ENCODE measurements at regions not wholly inside any gene's neighbourhood (a gene's known extent, or its start where the extent isn't known, plus 50 kb on each side); places are given as distances from the start of the nearest gene placed in this dataset.
"Not testable (repeated sequence)": the region's sequence is repeated elsewhere in the genome, so short reads cannot be mapped to it uniquely, and the experiment has no call there.

DNA sequence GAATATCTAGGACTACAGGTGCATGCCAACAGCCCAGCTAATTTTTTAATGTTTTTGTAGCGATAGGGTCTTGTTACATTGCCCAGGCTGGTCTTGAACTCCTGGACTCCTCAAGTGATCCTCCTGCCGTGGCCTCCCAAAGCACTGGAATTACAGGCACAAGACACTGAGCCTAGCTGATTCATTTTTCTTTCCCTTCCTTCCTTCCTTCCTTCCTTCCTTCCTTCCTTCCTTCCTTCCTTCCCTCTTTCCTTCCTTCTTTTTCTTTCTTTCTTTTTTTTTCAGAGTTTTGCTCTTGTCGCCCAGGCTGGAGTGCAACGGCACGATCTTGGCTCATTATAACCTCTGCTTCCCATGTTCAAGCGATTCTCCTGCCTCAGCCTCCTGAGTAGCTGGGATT lies 110.9 kb downstream of the OLIG3 start:
- not testable (repeated sequence) for TF ChIP-seq CTCF (IDR thresholded peaks at IDR 0.05); POLR2AphosphoS5 (IDR thresholded peaks at IDR 0.05); EP300 (IDR thresholded peaks at IDR 0.05; ENCODE audit: low read depth)
